ENCODE measurements at regions not wholly inside any gene's neighbourhood (a gene's known extent, or its start where the extent isn't known, plus 50 kb on each side); places are given as distances from the start of the nearest gene placed in this dataset.

DNA sequence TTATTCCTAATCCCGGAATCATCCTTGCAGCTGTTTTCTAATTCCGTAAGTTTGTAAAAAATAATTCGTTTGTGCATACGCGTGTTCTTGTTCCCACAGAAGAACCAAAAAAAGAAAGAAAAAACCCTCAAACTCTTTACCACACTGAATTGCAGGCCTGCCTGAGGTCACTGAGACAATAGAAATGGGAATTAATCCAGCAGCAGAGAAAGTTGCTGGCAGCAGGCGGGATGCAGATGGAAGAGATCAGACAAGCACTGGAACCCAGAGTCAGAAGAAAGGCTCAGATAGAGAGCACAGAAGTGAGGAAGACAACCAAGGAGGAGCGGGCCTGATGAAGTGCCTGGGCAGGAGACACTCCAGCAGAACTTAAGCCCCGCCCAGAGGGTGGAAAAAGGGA lies 141.5 kb upstream of the VWC2 start:
- CTCF ChIA-PET: no interaction called here
- H3K4me3 ChIP-seq (ENCODE audit: low read depth, low read length): no peak overlapping the region
- no peak for DNase-seq (ENCODE audit: low read depth, low spot score)
- POLR2A ChIA-PET: no interaction called here
- TF ChIP-seq CTCF (IDR thresholded peaks at IDR 0.05; ENCODE audit: insufficient read depth, low read length, missing control alignments): no peak

- ChIA-PET POLR2A (no interaction called here), CTCF (no interaction called here)
- TF ChIP-seq CTCF (IDR thresholded peaks at IDR 0.05; ENCODE audit: insufficient read depth, low read length, missing control alignments): no peak
- H3K4me3 ChIP-seq (ENCODE audit: low read depth, low read length): no peak overlapping the region
- no peak for DNase-seq (ENCODE audit: low read depth, low spot score)
These were observed 137.6 kb upstream of the VWC2 start for GRCh38 chr7:49635800-49636199.

- no peak for DNase-seq (ENCODE audit: low read depth, low spot score)
- ChIA-PET POLR2A (no interaction called here), CTCF (no interaction called here)
- TF ChIP-seq CTCF (IDR thresholded peaks at IDR 0.05; ENCODE audit: insufficient read depth, low read length, missing control alignments): no peak
- no peak overlapping the region for H3K4me3 ChIP-seq (ENCODE audit: low read depth, low read length)
These were observed 137.0 kb upstream of the VWC2 start for GRCh38 chr7:49636400-49636799.

GRCh38 chr7:49638166-49638565 lies 135.3 kb upstream of the VWC2 start:
- no peak for TF ChIP-seq CTCF (IDR thresholded peaks at IDR 0.05; ENCODE audit: insufficient read depth, low read length, missing control alignments)
- ChIA-PET POLR2A (no interaction called here), CTCF (no interaction called here)
- DNase-seq (ENCODE audit: low read depth, low spot score): no peak
- no peak overlapping the region for H3K4me3 ChIP-seq (ENCODE audit: low read depth, low read length)

DNA sequence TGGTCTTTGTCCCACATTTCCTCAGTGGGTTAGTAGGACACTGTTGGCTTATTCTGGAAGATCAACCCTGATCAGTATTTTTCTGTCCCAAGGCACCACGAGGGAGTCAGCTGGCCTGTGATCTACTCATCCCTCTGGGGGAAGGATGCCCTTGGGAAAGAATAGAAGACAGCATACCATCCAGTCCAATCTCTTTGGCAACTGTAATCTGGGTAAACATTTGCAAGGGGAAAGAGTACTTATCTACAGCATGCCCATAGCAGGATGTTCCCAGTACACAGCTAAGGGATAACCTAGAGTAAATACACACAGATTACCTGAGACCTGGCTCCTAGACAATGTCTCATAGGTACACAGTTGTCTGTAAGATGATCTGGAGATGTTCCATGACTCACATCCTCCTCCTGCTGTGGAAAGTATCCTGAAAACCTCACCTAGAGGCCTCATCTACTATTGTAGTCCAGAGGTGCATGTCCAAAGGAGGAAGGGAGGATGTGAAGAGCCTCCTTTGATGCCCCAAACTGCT lies 134.3 kb upstream of the VWC2 start:
- TF ChIP-seq CTCF (IDR thresholded peaks at IDR 0.05; ENCODE audit: insufficient read depth, low read length, missing control alignments): no peak
- no peak overlapping the region for H3K4me3 ChIP-seq (ENCODE audit: low read depth, low read length)
- no peak for DNase-seq (ENCODE audit: low read depth, low spot score)
- POLR2A ChIA-PET: no interaction called here
- CTCF ChIA-PET: no interaction called here

- no peak for DNase-seq (ENCODE audit: low read depth, low spot score)
- ChIA-PET CTCF (no interaction called here), POLR2A (no interaction called here)
- no peak for TF ChIP-seq CTCF (IDR thresholded peaks at IDR 0.05; ENCODE audit: insufficient read depth, low read length, missing control alignments)
- H3K4me3 ChIP-seq (ENCODE audit: low read depth, low read length): no peak overlapping the region
These were observed 133.6 kb upstream of the VWC2 start for GRCh38 chr7:49639808-49640207.
